Colonic mucosa (tissue), 4 donors: ENCODE measurements at regions not wholly inside any gene's neighbourhood (a gene's known extent, or its start where the extent isn't known, plus 50 kb on each side); places are given as distances from the start of the nearest gene placed in this dataset.

ENCODE experiments used
- DNase-seq: peaks from one replicate; pipeline ENCODE4 v3.0.0-alpha.2; 2020
- H3K27ac ChIP-seq: fragments of 200-600 bp; one replicate; pipeline ENCODE4 v1.8.0; 2021
- H3K27me3 ChIP-seq: fragments of 200-600 bp; one replicate; pipeline ENCODE4 v1.8.0; 2021
- H3K36me3 ChIP-seq: fragments of 200-600 bp; one replicate; pipeline ENCODE4 v1.8.0; 2021
- H3K4me1 ChIP-seq: fragments of 200-600 bp; one replicate; pipeline ENCODE4 v1.8.0; 2021; ENCODE audit warnings: mild to moderate bottlenecking
- H3K4me3 ChIP-seq: fragments of 200-600 bp; one replicate; pipeline ENCODE4 v1.8.0; 2021
- H3K9ac ChIP-seq, 2 donors: one replicate each; pipeline ENCODE4 v1.7.0; 2013; ENCODE audit warnings: control low read depth in 2 of 2, low read depth in 2 of 2, low read length in 2 of 2
- H3K9me3 ChIP-seq: fragments of 200-600 bp; one replicate; pipeline ENCODE4 v1.8.0; 2021
- intact Hi-C: fragments of 100-400 bp; cut with DNase I; formaldehyde crosslinking; loops from one replicate; pipeline ENCODE4 v1.14.1; 2022
- TF ChIP-seq, protein P1 (sequence below): fragments of 200-600 bp; IDR thresholded peaks from one replicate; pipeline ENCODE4 v1.8.0; 2022; ENCODE audit warnings: antibody characterized with exemption, mild to moderate bottlenecking
- donor health status: healthy.
- donor health status: DM: no; HTN: no; CAD: no.
- donor health status: DM: no; HTN: no; CAD: no.

DNA sequence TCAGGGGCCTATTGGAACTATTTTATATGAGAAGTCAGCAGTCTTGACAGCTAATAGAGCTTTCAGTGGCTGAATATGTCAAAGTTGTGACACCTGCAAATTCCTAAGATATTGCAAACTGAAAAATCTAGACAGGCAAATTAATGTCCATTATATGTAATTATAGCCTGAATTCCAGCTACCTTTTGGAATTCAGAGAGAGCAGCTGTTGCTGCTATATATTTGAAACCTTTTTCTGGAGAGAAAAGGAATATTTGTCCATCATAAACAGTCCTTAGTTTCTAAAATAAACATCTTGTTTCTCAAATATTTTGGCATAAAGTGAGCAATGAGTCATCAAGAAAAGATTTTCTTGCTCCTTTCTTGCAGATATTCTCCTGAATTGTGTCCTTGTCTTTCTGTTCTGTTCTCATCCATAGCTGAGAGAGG, 408.9 kb upstream of the SEMA3D start:
- Histone ChIP-seq H3K27ac (no peak overlapping the region), H3K9me3 (no peaks in the 10 kb centered on the region), H3K4me3 (no peak overlapping the region), H3K36me3 (no peaks in the 10 kb centered on the region), H3K9ac (no peak overlapping the region), H3K27me3 (no peaks in the 10 kb centered on the region), H3K4me1 (no peaks in the 10 kb centered on the region)
- TF ChIP-seq, protein P1, sequence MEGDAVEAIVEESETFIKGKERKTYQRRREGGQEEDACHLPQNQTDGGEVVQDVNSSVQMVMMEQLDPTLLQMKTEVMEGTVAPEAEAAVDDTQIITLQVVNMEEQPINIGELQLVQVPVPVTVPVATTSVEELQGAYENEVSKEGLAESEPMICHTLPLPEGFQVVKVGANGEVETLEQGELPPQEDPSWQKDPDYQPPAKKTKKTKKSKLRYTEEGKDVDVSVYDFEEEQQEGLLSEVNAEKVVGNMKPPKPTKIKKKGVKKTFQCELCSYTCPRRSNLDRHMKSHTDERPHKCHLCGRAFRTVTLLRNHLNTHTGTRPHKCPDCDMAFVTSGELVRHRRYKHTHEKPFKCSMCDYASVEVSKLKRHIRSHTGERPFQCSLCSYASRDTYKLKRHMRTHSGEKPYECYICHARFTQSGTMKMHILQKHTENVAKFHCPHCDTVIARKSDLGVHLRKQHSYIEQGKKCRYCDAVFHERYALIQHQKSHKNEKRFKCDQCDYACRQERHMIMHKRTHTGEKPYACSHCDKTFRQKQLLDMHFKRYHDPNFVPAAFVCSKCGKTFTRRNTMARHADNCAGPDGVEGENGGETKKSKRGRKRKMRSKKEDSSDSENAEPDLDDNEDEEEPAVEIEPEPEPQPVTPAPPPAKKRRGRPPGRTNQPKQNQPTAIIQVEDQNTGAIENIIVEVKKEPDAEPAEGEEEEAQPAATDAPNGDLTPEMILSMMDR: no peak
- intact Hi-C loops: no loop called here
- DNase-seq: no peak

DNA sequence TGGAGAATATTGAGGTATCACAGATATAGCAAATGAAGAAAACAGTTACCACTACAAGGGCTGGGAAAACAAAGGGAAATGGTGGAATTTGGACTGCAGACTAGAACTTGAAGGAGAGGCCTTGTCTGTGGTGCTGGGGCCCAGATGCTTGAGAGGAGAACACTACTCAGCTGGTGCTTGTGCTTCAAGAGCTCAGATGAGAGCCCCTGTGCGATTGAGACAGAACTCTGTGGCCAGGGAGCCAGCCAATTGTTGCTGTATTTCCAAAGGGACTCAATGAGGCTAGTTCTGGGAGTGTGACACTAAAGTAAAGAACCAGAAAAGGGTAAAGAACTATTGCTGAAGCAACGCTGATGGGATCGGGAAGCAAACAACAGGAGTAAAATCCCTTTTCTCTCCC, 406.5 kb upstream of the SEMA3D start:
- intact Hi-C loops: no loop called here
- DNase-seq: no peak
- Histone ChIP-seq H3K9me3 (no peaks in the 10 kb centered on the region), H3K27me3 (no peaks in the 10 kb centered on the region), H3K4me1 (no peaks in the 10 kb centered on the region), H3K4me3 (no peak overlapping the region), H3K36me3 (no peaks in the 10 kb centered on the region), H3K9ac (no peak overlapping the region), H3K27ac (no peak overlapping the region)
- TF ChIP-seq, protein P1: no peak

DNA sequence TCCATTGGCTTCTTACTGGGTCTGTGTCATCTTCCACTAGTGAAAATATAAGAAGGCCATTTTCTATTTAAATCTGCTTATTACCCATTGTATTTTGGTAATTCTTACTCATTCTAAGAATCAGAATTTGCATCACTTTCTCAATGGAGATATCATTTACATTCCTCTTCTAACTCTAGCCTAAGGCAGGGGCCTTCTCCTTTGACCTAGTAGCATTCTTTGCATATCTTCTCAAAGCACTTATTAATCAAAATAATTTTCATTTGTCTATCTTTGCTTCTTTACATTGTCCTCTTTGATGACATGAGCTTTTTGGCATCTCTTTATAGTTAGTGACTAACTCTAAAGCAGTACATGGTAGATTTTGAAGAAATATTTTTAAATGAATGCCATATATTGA, 400.9 kb upstream of the SEMA3D start:
- Histone ChIP-seq H3K9ac (no peak overlapping the region), H3K9me3 (no peaks in the 10 kb centered on the region), H3K4me1 (no peaks in the 10 kb centered on the region), H3K27me3 (no peaks in the 10 kb centered on the region), H3K27ac (no peak overlapping the region), H3K36me3 (no peaks in the 10 kb centered on the region), H3K4me3 (no peak overlapping the region)
- DNase-seq: no peak
- intact Hi-C loops: no loop called here
- TF ChIP-seq, protein P1: no peak

DNA sequence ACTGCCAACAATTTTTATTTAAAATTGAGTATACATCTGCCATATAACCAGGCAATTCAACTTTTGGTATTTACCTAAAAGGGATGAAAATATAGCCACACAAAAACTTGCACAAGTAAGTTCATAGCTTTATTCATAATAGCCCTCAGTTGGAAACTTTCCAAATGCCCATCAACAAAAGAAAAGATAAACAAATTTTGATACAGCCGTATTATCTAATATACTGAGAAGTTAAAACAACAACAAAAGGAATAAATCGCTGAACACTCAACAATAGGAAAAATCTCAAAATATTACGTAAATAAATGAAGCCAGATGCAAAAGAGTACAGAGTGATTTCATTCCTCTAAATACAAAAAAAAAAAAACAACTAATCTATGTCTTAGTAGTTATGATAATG, 399.2 kb upstream of the SEMA3D start:
- Histone ChIP-seq H3K27ac (no peak overlapping the region), H3K27me3 (no peaks in the 10 kb centered on the region), H3K4me3 (no peak overlapping the region), H3K36me3 (no peaks in the 10 kb centered on the region), H3K9ac (no peak overlapping the region), H3K4me1 (no peaks in the 10 kb centered on the region), H3K9me3 (no peaks in the 10 kb centered on the region)
- TF ChIP-seq, protein P1: no peak
- intact Hi-C loops: no loop called here
- no peak for DNase-seq

DNA sequence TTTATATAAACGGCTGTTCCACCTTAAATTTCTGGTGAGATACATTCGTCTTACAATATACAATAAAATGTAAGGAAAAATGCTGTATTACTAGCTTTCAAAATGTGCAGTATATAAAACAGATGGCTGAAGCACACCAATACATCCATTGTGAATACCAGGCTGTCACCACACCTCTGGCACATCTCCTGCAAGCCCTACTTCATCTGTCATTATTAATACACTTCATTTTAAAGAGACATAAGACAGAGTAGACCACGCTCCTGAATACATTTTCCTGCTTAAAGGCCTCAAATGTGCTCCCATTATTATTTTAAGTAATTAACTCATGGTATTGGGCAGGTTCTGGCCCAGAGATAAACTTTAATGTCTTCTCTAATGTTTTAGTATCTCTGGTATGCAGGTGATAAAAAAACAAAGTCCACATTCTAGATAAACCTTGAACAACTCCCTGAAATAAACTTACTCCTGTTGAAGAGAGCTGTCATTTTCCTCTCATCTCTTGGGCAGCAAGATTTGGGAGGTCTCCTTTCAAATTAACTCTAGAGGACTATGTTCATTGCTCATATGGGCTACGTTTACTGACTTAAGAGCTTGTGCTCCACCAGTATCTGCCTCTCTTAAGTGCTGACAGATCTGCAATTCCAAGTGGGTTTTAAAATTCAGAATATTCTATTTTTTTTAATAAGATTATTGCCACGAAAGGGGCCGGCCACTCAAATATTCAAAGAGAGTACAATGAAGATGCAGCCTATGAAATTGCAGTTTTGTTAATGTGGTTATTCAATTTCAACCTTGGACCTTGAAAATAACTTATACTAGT, 396.5 kb upstream of the SEMA3D start:
- no peak for DNase-seq
- Histone ChIP-seq H3K27ac (no peak overlapping the region), H3K36me3 (no peaks in the 10 kb centered on the region), H3K4me3 (no peak overlapping the region), H3K9ac (no peak overlapping the region), H3K27me3 (no peaks in the 10 kb centered on the region), H3K4me1 (no peaks in the 10 kb centered on the region), H3K9me3 (no peaks in the 10 kb centered on the region)
- TF ChIP-seq, protein P1: no peak
- intact Hi-C loops: no loop called here
